HFFc6 (cell line): ENCODE measurements at regions not wholly inside any gene's neighbourhood (a gene's known extent, or its start where the extent isn't known, plus 50 kb on each side); places are given as distances from the start of the nearest gene placed in this dataset.

Source experiments
- DNase-seq: peaks from one replicate; pipeline ENCODE4 v3.0.0-alpha.2; 2018
- H3K27ac Mint-ChIP-seq: 2 replicates; pipeline ENCODE4 v1.8.0; 2020; ENCODE audit warnings: mild to moderate bottlenecking, mixed read lengths
- H3K27me3 Mint-ChIP-seq: 2 replicates; pipeline ENCODE4 v1.8.0; 2021; ENCODE audit warnings: mild to moderate bottlenecking, moderate library complexity, mixed read lengths; ENCODE audit not compliant: insufficient read depth
- H3K36me3 Mint-ChIP-seq: 2 replicates; pipeline ENCODE4 v1.8.0; 2021; ENCODE audit warnings: low read depth, mixed read lengths
- H3K4me1 Mint-ChIP-seq: 2 replicates; pipeline ENCODE4 v1.8.0; 2020; ENCODE audit warnings: low read depth, mixed read lengths
- H3K4me3 Mint-ChIP-seq: 2 replicates; pipeline ENCODE4 v1.8.0; 2020; ENCODE audit warnings: mild to moderate bottlenecking, moderate library complexity, mixed read lengths
- H3K9me3 Mint-ChIP-seq: 2 replicates; pipeline ENCODE4 v1.8.0; 2020; ENCODE audit warnings: mild to moderate bottlenecking, mixed read lengths
- TF ChIP-seq, protein P1 (sequence below): fragments of 200-600 bp; sonication (generic); IDR thresholded peaks from 2 replicates; pipeline ENCODE4 v1.5.0; 2021; ENCODE audit warnings: antibody characterized with exemption, mild to moderate bottlenecking

DNA sequence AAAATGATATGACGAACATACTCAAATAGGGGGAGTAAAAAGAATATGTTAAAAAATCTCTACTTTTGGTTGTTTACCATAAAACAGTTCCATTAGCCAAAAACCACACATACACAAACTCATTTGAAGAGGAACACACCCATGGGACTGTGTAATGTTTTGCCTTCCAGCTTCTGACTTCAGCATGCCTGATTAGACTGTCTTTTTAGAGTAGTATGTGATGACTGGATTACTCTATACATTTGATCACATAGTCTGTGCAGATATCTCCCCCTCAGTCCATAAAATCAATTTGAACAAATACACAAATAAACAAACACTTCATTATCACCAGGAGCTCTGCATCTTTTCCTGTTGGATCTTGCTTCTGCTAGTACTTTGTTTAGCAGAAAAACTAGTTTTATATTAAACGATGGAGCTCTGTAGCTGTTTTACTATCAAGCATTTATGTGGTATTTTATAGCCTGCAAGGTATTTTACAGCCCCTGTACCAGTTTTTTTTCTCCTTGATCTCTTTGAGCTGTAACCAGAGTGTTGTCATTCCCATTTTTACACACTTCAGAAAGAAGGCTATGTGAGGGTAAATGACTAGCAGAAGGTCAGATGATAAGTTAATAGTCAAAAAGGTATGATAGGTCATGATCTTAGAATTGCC lies 866.5 kb upstream of the MAP3K7 start:
- DNase-seq: no peak
- Mint-ChIP-seq H3K27ac (no peak overlapping the region), H3K4me3 (no peak overlapping the region), H3K27me3 (no peaks in the 10 kb centered on the region; the same call in 1 of the 2 replicates), H3K4me1 (no peaks in the 10 kb centered on the region), H3K36me3 (no peaks in the 10 kb centered on the region), H3K9me3 (peaks cover 39% of the 10 kb centered on the region)
- TF ChIP-seq, protein P1, sequence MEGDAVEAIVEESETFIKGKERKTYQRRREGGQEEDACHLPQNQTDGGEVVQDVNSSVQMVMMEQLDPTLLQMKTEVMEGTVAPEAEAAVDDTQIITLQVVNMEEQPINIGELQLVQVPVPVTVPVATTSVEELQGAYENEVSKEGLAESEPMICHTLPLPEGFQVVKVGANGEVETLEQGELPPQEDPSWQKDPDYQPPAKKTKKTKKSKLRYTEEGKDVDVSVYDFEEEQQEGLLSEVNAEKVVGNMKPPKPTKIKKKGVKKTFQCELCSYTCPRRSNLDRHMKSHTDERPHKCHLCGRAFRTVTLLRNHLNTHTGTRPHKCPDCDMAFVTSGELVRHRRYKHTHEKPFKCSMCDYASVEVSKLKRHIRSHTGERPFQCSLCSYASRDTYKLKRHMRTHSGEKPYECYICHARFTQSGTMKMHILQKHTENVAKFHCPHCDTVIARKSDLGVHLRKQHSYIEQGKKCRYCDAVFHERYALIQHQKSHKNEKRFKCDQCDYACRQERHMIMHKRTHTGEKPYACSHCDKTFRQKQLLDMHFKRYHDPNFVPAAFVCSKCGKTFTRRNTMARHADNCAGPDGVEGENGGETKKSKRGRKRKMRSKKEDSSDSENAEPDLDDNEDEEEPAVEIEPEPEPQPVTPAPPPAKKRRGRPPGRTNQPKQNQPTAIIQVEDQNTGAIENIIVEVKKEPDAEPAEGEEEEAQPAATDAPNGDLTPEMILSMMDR: no peak

DNA sequence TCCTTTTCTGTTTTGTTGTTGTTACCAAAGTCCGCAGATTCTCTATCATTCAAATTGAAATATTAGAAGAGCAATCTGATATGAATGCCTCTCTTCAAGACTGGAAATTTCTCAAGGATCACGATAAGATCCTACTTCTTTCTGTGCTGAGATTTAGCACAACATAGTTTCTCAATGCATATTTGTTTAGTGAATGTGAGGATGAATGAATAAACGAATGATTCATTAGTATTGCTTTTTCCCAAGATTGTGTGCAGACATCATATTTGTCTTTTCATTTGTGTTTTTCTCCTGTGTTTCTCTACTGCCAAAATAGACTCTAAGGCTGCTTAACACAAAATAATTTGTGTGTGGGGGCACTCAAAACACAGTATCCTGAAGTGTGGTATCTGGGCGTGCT lies 862.7 kb upstream of the MAP3K7 start:
- no peak overlapping the region for H3K4me3 Mint-ChIP-seq
- no peak for DNase-seq
- no peak overlapping the region for H3K27ac Mint-ChIP-seq
- H3K27me3 Mint-ChIP-seq: no peaks in the 10 kb centered on the region
- H3K9me3 Mint-ChIP-seq: peaks cover 31% of the 10 kb centered on the region
- no peaks in the 10 kb centered on the region for H3K4me1 Mint-ChIP-seq
- no peaks in the 10 kb centered on the region for H3K36me3 Mint-ChIP-seq
- TF ChIP-seq, protein P1: no peak

DNA sequence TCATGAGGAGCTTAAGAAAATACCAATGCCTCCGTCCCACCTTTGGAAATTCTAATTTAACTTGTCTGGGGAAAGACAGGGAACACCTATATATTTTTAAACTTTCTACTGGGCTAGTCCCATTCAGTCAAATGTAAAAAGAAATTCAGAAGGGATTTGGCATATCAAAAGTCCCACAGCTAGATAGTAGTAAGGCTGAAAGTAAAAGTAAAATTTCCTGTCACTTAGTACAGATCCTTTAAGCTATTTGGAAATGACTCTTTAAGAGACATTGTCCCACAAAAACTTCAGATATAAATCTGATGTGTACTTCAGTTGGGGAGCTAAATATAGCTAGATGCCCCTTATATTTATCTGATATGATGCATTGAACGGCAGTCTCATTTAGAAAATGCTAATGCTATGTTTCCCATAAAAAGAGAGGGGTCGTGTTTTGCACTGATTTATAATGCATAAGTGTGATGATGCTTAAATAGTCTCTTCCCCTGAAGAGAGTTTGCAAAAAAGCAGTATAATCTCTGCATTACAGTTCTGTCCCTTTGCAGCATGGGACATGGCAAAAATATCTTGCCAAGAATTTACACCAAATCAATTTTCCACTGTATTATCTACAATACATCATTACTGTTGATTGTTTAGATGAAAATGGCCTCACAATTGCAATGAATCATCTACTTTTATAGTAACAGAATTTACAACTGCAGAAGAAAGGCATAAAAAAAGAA lies 860.8 kb upstream of the MAP3K7 start:
- H3K9me3 Mint-ChIP-seq: peaks cover 43% of the 10 kb centered on the region
- no peaks in the 10 kb centered on the region for H3K4me1 Mint-ChIP-seq
- TF ChIP-seq, protein P1: no peak
- no peak overlapping the region for H3K27ac Mint-ChIP-seq
- no peak for DNase-seq
- H3K27me3 Mint-ChIP-seq: no peaks in the 10 kb centered on the region
- H3K4me3 Mint-ChIP-seq: no peak overlapping the region
- no peaks in the 10 kb centered on the region for H3K36me3 Mint-ChIP-seq

DNA sequence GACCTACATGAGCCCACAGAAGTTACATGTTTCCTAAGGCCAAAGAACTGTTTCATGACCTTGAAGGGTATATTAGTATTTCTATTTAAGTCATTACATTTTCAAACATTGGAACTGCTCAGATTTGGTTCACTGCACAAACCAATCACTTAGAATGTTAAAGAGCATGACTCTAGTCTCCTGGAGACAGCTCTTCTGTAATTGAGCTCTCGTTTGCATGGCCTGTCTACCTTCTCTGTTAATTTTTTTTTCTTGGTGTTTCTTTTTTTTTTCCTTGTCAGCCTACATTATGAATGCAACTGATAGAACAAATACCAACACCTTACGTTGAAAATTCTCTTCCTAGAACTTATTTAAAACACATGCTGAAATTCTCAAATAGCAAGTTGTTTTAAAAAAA lies 860.2 kb upstream of the MAP3K7 start:
- H3K4me3 Mint-ChIP-seq: no peak overlapping the region
- 0 out of 2 replicates have a peak, but pooled peaks cover 4% of the 10 kb centered on the region for H3K36me3 Mint-ChIP-seq
- H3K9me3 Mint-ChIP-seq: peaks cover 49% of the 10 kb centered on the region
- no peaks in the 10 kb centered on the region for H3K4me1 Mint-ChIP-seq
- TF ChIP-seq, protein P1: no peak
- no peaks in the 10 kb centered on the region for H3K27me3 Mint-ChIP-seq
- DNase-seq: no peak
- no peak overlapping the region for H3K27ac Mint-ChIP-seq

DNA sequence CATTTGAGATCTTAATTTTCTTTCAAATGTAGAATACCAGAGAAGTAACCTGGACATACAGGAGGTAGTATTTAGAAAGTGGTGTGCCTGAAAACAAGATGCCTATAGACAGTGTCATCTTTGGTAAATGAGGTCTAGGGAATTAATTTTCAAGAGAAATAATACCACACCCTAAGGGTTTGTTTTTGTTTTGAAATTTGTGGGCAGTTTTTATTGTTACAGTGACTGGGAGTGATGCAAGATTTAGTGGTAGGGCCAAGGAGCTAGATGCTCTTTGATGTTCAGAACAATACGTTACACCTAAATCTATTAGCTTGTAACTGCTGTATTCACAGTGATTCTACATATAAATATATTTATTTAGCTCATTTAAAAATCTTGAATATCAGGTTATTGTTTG lies 856.5 kb upstream of the MAP3K7 start:
- no peak overlapping the region for H3K4me3 Mint-ChIP-seq
- TF ChIP-seq, protein P1: no peak
- no peaks in the 10 kb centered on the region for H3K4me1 Mint-ChIP-seq
- no peaks in the 10 kb centered on the region for H3K27me3 Mint-ChIP-seq
- 0 out of 2 replicates have a peak, but pooled peaks cover 4% of the 10 kb centered on the region for H3K36me3 Mint-ChIP-seq
- no peak for DNase-seq
- peaks cover 43% of the 10 kb centered on the region for H3K9me3 Mint-ChIP-seq
- H3K27ac Mint-ChIP-seq: no peak overlapping the region
